HG02571 (cell line): ENCODE measurements at regions not wholly inside any gene's neighbourhood (a gene's known extent, or its start where the extent isn't known, plus 50 kb on each side); places are given as distances from the start of the nearest gene placed in this dataset.

Experiments
- ATAC-seq: cut with Tn5 transposase; IDR thresholded peaks from one replicate; pipeline ENCODE4 v1.9.1; 2021; ENCODE audit warnings: mild to moderate bottlenecking, moderate library complexity; ENCODE audit not compliant: unreplicated experiment

DNA sequence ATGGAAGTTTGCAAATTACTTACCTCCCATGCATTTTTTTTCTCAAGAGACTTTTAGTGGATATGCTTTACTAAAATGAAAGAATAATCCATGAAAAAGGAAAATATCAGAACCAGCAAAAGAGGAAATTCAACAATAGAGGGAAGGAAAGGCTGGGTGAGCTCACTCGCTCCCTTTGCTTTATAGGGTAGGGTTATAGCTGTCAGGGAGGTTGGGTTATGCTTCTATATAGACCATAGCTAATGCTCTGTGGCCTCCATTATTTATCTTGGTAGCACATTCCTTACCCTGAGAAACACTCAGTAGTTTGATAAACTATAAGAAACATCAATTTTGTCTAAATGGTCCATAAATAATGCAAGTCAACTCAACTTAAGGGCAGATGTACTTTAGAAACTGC is 215.9 kb upstream of the FAR2 start:
- no peak for ATAC-seq

- no peak for ATAC-seq
These were observed 215.1 kb upstream of the FAR2 start for GRCh38 chr12:28933864-28934527.

- no peak for ATAC-seq
These were observed 212.9 kb upstream of the FAR2 start for GRCh38 chr12:28936221-28936620.

DNA sequence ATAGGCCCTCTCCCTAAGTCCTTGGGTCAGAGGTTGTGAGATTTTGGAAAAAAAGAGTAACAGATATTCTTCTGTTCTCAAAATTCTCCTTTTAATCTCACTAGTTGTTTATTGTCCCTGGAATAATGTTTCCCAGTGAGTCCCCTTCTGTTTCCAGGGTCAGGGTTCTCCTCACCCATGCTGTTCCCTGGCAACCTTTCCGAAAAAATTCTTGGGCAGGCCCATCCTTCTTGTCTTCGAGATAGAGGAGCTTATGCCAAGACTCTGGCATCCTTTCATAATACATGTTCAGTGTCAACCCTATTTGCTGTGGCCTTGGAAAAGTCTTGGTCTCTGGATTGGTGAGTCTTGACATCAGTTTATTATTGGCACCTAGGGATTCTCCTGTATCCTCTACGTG is 212.4 kb upstream of the FAR2 start:
- no peak for ATAC-seq

GRCh38 chr12:28937196-28937595 is 211.9 kb upstream of the FAR2 start:
- no peak for ATAC-seq

DNA sequence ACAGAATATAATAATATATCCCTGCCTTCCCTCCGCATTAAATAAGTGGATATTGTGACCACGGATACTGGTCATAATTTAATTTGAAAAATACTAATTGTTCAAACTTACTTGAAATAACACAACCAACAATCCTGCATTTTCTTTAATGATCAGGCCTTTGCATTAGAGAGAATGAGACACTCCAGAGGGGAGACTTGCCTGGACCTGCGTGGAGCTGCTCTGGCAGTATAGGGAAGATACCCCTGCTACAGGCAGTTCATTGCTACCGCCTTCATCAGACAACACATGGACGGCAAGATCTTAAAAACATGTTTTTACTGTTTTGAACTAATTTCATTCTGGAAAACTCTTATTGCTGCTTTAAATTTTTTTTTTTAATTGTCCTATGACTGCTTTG is 211.0 kb upstream of the FAR2 start:
- no peak for ATAC-seq

- no peak for ATAC-seq
These were observed 210.4 kb upstream of the FAR2 start for GRCh38 chr12:28938581-28939235.

DNA sequence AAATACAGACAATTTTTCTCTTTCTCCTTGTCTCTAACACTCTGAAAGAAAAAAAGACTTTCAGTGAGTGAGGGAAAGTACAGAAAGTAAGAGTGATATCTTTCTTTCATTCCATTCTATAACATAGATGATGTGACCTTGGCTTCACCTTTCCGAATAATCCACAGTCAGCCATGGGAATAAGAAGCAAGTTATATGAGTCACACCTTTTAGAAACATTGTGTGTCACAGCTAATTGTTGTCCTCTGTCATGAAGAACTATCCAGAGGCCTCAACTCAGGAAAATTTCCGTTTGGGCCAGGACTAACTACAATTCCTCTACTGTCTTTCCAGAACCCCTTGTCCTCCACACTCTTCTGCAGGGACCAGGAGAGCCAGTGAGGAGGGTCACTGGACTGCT is 209.7 kb upstream of the FAR2 start:
- no peak for ATAC-seq

DNA sequence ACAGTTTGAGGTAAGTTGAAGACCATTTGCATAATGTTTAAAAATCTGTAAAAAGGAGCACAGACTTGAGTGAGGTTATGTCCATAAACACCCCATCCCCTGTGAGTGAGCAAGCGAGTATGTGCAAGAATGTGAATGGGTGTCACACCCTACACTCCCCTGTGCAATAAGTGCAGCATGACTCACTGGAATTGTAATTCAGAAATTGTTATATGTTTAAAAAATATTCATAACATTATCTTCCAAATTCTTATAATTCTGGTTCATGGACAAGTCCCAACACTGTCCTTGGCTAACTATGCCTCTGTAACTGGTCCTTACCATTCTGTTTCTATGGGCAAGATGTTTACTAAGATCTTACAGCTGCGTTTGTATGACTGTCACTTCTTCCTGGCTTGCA is 207.8 kb upstream of the FAR2 start:
- no peak for ATAC-seq

- no peak for ATAC-seq
These were observed 202.7 kb upstream of the FAR2 start for GRCh38 chr12:28946361-28946760.

- no peak for ATAC-seq
These were observed 200.4 kb upstream of the FAR2 start for GRCh38 chr12:28948685-28949084.

GRCh38 chr12:28949184-28949583 is 199.9 kb upstream of the FAR2 start:
- ATAC-seq = no peak

- ATAC-seq = no peak
These were observed 199.0 kb upstream of the FAR2 start for GRCh38 chr12:28950049-28950448.

DNA sequence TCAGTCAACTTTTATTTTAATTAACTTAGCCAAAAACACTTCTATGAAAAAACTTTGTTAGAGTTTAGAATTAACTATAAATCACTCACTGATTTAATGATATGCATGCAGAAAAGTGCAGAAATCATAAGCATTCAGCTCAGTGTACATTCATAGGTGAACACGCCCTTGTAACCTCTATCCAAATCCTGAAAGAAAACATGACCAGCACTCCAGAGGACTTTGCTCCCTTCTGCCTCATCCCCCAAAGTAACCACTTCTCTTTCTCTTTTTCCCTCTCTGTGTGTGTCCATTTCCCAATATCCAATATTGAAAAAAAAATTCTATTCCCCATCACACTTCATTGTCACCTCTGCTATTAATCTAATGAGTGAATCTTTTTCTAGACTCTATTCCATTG is 197.1 kb upstream of the FAR2 start:
- no peak for ATAC-seq

DNA sequence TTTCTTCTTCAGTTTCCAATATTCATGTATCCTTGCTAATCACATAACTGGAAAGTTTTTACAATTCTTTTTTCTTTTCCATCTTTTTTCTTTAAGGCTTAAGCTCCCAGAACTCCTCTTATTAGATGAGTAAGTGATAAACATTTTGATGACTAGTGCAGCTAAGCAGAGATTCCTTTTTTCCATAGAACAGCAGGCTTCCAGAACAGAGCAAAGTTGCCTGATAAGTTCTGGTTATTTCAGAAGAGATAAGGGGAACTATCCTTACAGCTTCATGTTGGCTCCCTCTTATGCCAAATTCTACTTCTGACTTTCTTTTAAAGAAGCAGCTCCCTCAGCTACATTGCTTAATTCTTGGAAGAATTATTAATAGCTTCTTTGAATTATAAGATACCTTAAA is 194.7 kb upstream of the FAR2 start:
- ATAC-seq = no peak

- no peak for ATAC-seq
These were observed 193.6 kb upstream of the FAR2 start for GRCh38 chr12:28955491-28955890.

- no peak for ATAC-seq
These were observed 193.1 kb upstream of the FAR2 start for GRCh38 chr12:28955931-28956330.

DNA sequence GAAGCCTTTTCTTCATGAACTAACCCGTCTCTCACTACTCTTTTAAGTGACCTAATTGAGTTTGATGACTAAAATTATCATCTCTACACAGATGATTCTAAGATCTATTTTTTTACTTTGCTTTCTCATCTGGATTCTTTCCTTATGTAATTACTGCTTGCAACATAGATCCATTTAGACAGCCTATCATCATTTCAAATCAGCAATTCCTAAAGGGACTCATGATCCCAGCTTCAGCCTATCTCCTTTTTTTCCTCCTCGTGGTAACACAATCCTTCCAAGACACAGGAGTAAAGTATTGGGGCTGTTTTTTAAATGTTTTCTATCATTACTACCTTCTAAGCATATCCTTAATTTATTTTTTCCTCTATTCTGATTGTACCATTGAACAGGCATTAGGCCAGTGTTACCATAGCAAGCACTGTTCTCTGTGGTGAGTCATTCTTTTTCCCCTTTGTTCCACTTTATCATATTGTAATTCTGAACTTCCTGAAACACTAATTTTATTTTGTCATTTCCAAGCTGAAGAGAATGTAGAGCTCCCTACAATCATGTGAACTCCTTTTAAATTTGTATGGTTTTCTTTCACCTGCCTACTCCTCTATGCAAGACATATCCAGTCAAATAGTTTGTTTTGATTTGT is 190.4 kb upstream of the FAR2 start:
- no peak for ATAC-seq

GRCh38 chr12:28961948-28962384 is 187.1 kb upstream of the FAR2 start:
- ATAC-seq = no peak

DNA sequence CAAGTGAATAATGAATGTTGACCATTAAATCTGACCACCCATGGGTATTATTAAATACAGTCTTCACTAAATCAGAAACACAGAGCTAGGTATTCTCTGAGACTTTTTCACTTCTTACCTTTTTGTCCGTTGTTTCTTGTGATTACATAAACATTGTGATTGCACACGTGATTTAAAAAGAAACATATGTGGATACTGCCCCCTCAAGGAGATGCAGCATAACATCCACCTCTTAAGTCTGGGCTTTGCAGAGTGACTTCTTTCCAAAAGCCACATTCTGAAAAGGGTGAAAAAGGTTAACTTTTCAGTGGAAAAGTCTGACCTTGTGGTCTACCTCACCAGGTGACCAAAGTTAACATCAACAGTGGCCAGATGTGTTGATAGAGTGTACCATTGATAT is 185.5 kb upstream of the FAR2 start:
- no peak for ATAC-seq

GRCh38 chr12:28966046-28966780 is 182.9 kb upstream of the FAR2 start:
- no peak for ATAC-seq

GRCh38 chr12:28967426-28967825 is 181.7 kb upstream of the FAR2 start:
- no peak for ATAC-seq
